ENCODE measurements at regions not wholly inside any gene's neighbourhood (a gene's known extent, or its start where the extent isn't known, plus 50 kb on each side); places are given as distances from the start of the nearest gene placed in this dataset.
A peak's percentile ranks its signal among the peaks of the same experiment; 100 is the strongest.

- H3K27ac ChIP-seq (ENCODE audit: extremely low read length, insufficient read depth, low read length) = no peak overlapping the region
- intact Hi-C loops (cut with micrococcal nuclease; ENCODE audit: unreplicated experiment) (no loop called here), in situ Hi-C loops (cut with HindIII; ENCODE audit: extremely low pct_ligation_motif_present, low pct_unique_long_range_greater_than_20kb) (no loop called here)
- H3K4me2 ChIP-seq (ENCODE audit: low read depth, low read length) = no peak overlapping the region
- H3K36me3 ChIP-seq (replicated peaks in 1 of 2; ENCODE audit: control insufficient read depth in 1 of 2, insufficient read depth in 2 of 2, low read length in 2 of 2) = no peaks in the 10 kb centered on the region
- no peaks in the 10 kb centered on the region for H3K79me2 ChIP-seq (ENCODE audit: insufficient read depth, low read length)
- H3K4me1 ChIP-seq (ENCODE audit: insufficient read depth, low read length) = no peaks in the 10 kb centered on the region
- H3K9me3 ChIP-seq (ENCODE audit: low read length) = no peaks in the 10 kb centered on the region
- FAIRE-seq (no peak), ATAC-seq (no peak), DNase-seq (ENCODE audit: low spot score) (no peak)
- no TSS peak for BruUV-seq (replicated peaks)
- 49% methylated on average over 11 of the region's 11 CpGs for WGBS (ENCODE audit: low lambda C conversion rate)
- ChIA-PET CTCF (ENCODE audit: low intra/inter-chr PET ratio, low total read pairs) (no interaction called here), POLR2A (no interaction called here)
- TF ChIP-seq ZBTB42 (CRISPR knock-in tag; IDR thresholded peaks at IDR 0.05) (0 out of 2 replicates have a peak, but pooled peaks have one; percentile 22), ZNF644 (CRISPR knock-in tag; IDR thresholded peaks at IDR 0.05; ENCODE audit: low read depth) (no peak), HNRNPH1 (optimal IDR thresholded peaks at IDR 0.05; ENCODE audit: low read depth, low read length) (no peak), PCBP2 (optimal IDR thresholded peaks at IDR 0.05; ENCODE audit: low read depth, low read length, poor library complexity, severe bottlenecking) (no peak), ZNF737 (CRISPR knock-in tag; IDR thresholded peaks at IDR 0.05; ENCODE audit: borderline replicate concordance) (no peak), THAP7 (CRISPR knock-in tag; IDR thresholded peaks at IDR 0.05) (no peak), KAT8 (CRISPR knock-in tag; IDR thresholded peaks at IDR 0.05) (no peak), SATB2 (CRISPR knock-in tag; IDR thresholded peaks at IDR 0.05) (no peak), HOXA3 (CRISPR knock-in tag; IDR thresholded peaks at IDR 0.05) (0 out of 2 replicates have a peak, but pooled peaks have one; percentile 16), TFDP1 (CRISPR knock-in tag; IDR thresholded peaks at IDR 0.05; ENCODE audit: borderline replicate concordance) (no peak), SIX4 (CRISPR knock-in tag; IDR thresholded peaks at IDR 0.05) (no peak), ESRRA (CRISPR knock-in tag; IDR thresholded peaks at IDR 0.05; ENCODE audit: low read depth) (peak; percentile 56; the same call in 1 of the 2 replicates), SALL1 (CRISPR knock-in tag; IDR thresholded peaks at IDR 0.05) (0 out of 2 replicates have a peak, but pooled peaks have one; percentile 9), ZNF7 (CRISPR knock-in tag; IDR thresholded peaks at IDR 0.05) (no peak)
- H3K9ac ChIP-seq (ENCODE audit: insufficient read depth, low read depth, low read length) = no peak overlapping the region
- no peak overlapping the region for H3K4me3 ChIP-seq (replicated peaks in 1 of 3; ENCODE audit: insufficient read depth in 1 of 3, low read depth in 2 of 3, low read length in 3 of 3)
- H4K20me1 ChIP-seq (ENCODE audit: insufficient read depth, low read length) = no peaks in the 10 kb centered on the region
- H3K27me3 ChIP-seq (ENCODE audit: control insufficient read depth in 1 of 2, insufficient read depth in 2 of 2, low read length in 2 of 2) = peaks cover 7 to 13% of the 10 kb centered on the region in 2 experiments; a peak in 3 of 5 replicates
- H2AFZ ChIP-seq (ENCODE audit: low read length) = no peak overlapping the region
These were observed 517.5 kb downstream of the PREX1 start for GRCh38 chr20:48310305-48310704.
